GM19035 (cell line): ENCODE measurements at regions not wholly inside any gene's neighbourhood (a gene's known extent, or its start where the extent isn't known, plus 50 kb on each side); places are given as distances from the start of the nearest gene placed in this dataset.
"Not testable (repeated sequence)": the region's sequence is repeated elsewhere in the genome, so short reads cannot be mapped to it uniquely, and the experiment has no call there.

Experiments
- ATAC-seq: cut with Tn5 transposase; IDR thresholded peaks from one replicate; pipeline ENCODE4 v1.9.1; 2021; ENCODE audit not compliant: unreplicated experiment

GRCh38 chr9:82115900-82116299, 127.3 kb downstream of the SPATA31D1 start:
- no peak for ATAC-seq

GRCh38 chr9:82116556-82116955, 128.0 kb downstream of the SPATA31D1 start:
- no peak for ATAC-seq

GRCh38 chr9:82117026-82117811, 128.6 kb downstream of the SPATA31D1 start:
- no peak for ATAC-seq

- ATAC-seq, result no peak
Measured at GRCh38 chr9:82122731-82123130, 134.2 kb downstream of the SPATA31D1 start.

- ATAC-seq, result no peak
Measured at GRCh38 chr9:82124090-82124489, 135.5 kb downstream of the SPATA31D1 start.

- no peak for ATAC-seq
Measured at GRCh38 chr9:82126256-82126655, 137.7 kb downstream of the SPATA31D1 start.

GRCh38 chr9:82127465-82127864, 138.9 kb downstream of the SPATA31D1 start:
- ATAC-seq, result peak; percentile 10

- ATAC-seq, result peak; percentile 89
Measured at GRCh38 chr9:82128011-82128696, 139.6 kb downstream of the SPATA31D1 start.

GRCh38 chr9:82129708-82130107, 141.1 kb downstream of the SPATA31D1 start:
- ATAC-seq, result no peak

GRCh38 chr9:82130331-82131042, 141.9 kb downstream of the SPATA31D1 start:
- no peak for ATAC-seq

- no peak for ATAC-seq
Measured at GRCh38 chr9:82131072-82131471, 142.5 kb downstream of the SPATA31D1 start.

- no peak for ATAC-seq
Measured at GRCh38 chr9:82132024-82132423, 143.5 kb downstream of the SPATA31D1 start.

GRCh38 chr9:82134010-82134409, 145.4 kb downstream of the SPATA31D1 start:
- no peak for ATAC-seq

GRCh38 chr9:82135106-82135505, 146.5 kb downstream of the SPATA31D1 start:
- ATAC-seq, result no peak

GRCh38 chr9:82138081-82138480, 149.5 kb downstream of the SPATA31D1 start:
- ATAC-seq, result not testable (repeated sequence)

- ATAC-seq, result no peak
Measured at GRCh38 chr9:82140471-82140870, 151.9 kb downstream of the SPATA31D1 start.

GRCh38 chr9:82144803-82145202, 156.2 kb downstream of the SPATA31D1 start:
- no peak for ATAC-seq

- no peak for ATAC-seq
Measured at GRCh38 chr9:82146677-82147076, 158.1 kb downstream of the SPATA31D1 start.

GRCh38 chr9:82147798-82148425, 159.3 kb downstream of the SPATA31D1 start:
- ATAC-seq, result no peak

- no peak for ATAC-seq
Measured at GRCh38 chr9:82148426-82148810, 159.8 kb downstream of the SPATA31D1 start.

GRCh38 chr9:82148901-82149461, 160.4 kb downstream of the SPATA31D1 start:
- no peak for ATAC-seq
